Peyer's patch (tissue), 4 donors: ENCODE measurements at regions not wholly inside any gene's neighbourhood (a gene's known extent, or its start where the extent isn't known, plus 50 kb on each side); places are given as distances from the start of the nearest gene placed in this dataset.

ENCODE experiments used
- DNase-seq, 3 donors: peaks; one replicate each; pipeline ENCODE4 v3.0.0-alpha.2; 2017 to 2019
- H3K27ac ChIP-seq, 4 donors: fragments of 200-600 bp; sonication (generic); one replicate each; pipeline ENCODE4 v1.5.1; 2016 to 2019
- H3K27me3 ChIP-seq, 2 donors: fragments of 200-600 bp; sonication (generic); one replicate each; pipeline ENCODE4 v1.5.1; 2019
- H3K36me3 ChIP-seq, 3 donors: fragments of 200-600 bp; sonication (generic); one replicate each; pipeline ENCODE4 v1.5.1; 2016 to 2019
- H3K4me1 ChIP-seq, 4 donors: fragments of 200-600 bp; sonication (generic); one replicate each; pipeline ENCODE4 v1.5.1; 2016 to 2019
- H3K4me3 ChIP-seq, 4 donors: fragments of 200-600 bp; sonication (generic); 1 replicate in 3 of 4; 2 replicates in 1 of 4; pipeline ENCODE4 v1.5.1; 2016 to 2019; ENCODE audit warnings: mild to moderate bottlenecking in 1 of 4
- H3K9me3 ChIP-seq, 4 donors: fragments of 200-600 bp; sonication (generic); one replicate each; pipeline ENCODE4 v1.5.1; 2016 to 2019; ENCODE audit warnings: mild to moderate bottlenecking in 1 of 4
- CTCF ChIP-seq, 6 experiments: fragments of 450-650 bp in 4 of 6; fragments of 200-600 bp in 2 of 6; sonication (generic) in 1 of 6; IDR thresholded peaks; one replicate each; pipeline ENCODE4 v1.5.1; 2017 to 2019; ENCODE audit warnings: antibody characterized with exemption in 6 of 6, mild to moderate bottlenecking in 3 of 6, moderate library complexity in 1 of 6
- POLR2A ChIP-seq, 2 donors: fragments of 450-650 bp; IDR thresholded peaks; one replicate each; pipeline ENCODE4 v1.5.1; 2017; ENCODE audit warnings: antibody characterized with exemption in 2 of 2, mild to moderate bottlenecking in 2 of 2, moderate library complexity in 2 of 2

- H3K9me3 ChIP-seq: no peaks in the 10 kb centered on the region
- no peaks in the 10 kb centered on the region for H3K36me3 ChIP-seq
- no peak for DNase-seq
- H3K27ac ChIP-seq: no peak overlapping the region
- H3K4me1 ChIP-seq: no peaks in the 10 kb centered on the region
- TF ChIP-seq CTCF (IDR thresholded peaks at IDR 0.05): no peak
- TF ChIP-seq POLR2A (IDR thresholded peaks at IDR 0.05): no peak
- H3K4me3 ChIP-seq: no peak overlapping the region
- no peaks in the 10 kb centered on the region for H3K27me3 ChIP-seq
Observed at GRCh38 chr19:28424662-28425045, 788.3 kb downstream of the UQCRFS1 start.

GRCh38 chr19:28424077-28424476 lies 788.9 kb downstream of the UQCRFS1 start:
- Histone ChIP-seq H3K36me3 (no peaks in the 10 kb centered on the region), H3K27ac (no peak overlapping the region), H3K27me3 (no peaks in the 10 kb centered on the region), H3K4me1 (no peaks in the 10 kb centered on the region), H3K9me3 (no peaks in the 10 kb centered on the region), H3K4me3 (no peak overlapping the region)
- no peak for DNase-seq
- TF ChIP-seq POLR2A (IDR thresholded peaks at IDR 0.05) (no peak), CTCF (IDR thresholded peaks at IDR 0.05) (no peak)

- Histone ChIP-seq H3K4me1 (no peaks in the 10 kb centered on the region), H3K4me3 (no peak overlapping the region), H3K9me3 (no peaks in the 10 kb centered on the region), H3K27me3 (no peaks in the 10 kb centered on the region), H3K27ac (no peak overlapping the region), H3K36me3 (no peaks in the 10 kb centered on the region)
- TF ChIP-seq POLR2A (IDR thresholded peaks at IDR 0.05): no peak
- TF ChIP-seq CTCF (IDR thresholded peaks at IDR 0.05): no peak
- no peak for DNase-seq
Observed at GRCh38 chr19:28422791-28423650, 789.9 kb downstream of the UQCRFS1 start.

GRCh38 chr19:28422046-28422445 lies 790.9 kb downstream of the UQCRFS1 start:
- H3K36me3 ChIP-seq: no peaks in the 10 kb centered on the region
- DNase-seq: no peak
- no peak for TF ChIP-seq CTCF (IDR thresholded peaks at IDR 0.05)
- TF ChIP-seq POLR2A (IDR thresholded peaks at IDR 0.05): no peak
- H3K9me3 ChIP-seq: peaks cover 0 to 5% (median 0%) of the 10 kb centered on the region in 4 donors
- H3K27ac ChIP-seq: no peak overlapping the region
- H3K4me3 ChIP-seq: no peak overlapping the region
- no peaks in the 10 kb centered on the region for H3K4me1 ChIP-seq
- H3K27me3 ChIP-seq: no peaks in the 10 kb centered on the region

GRCh38 chr19:28420811-28421550 lies 792.0 kb downstream of the UQCRFS1 start:
- Histone ChIP-seq H3K9me3 (peaks cover 0 to 5% (median 0%) of the 10 kb centered on the region in 4 donors), H3K27me3 (no peaks in the 10 kb centered on the region), H3K36me3 (no peaks in the 10 kb centered on the region), H3K4me1 (no peaks in the 10 kb centered on the region), H3K4me3 (no peak overlapping the region), H3K27ac (no peak overlapping the region)
- DNase-seq: no peak
- no peak for TF ChIP-seq CTCF (IDR thresholded peaks at IDR 0.05)
- TF ChIP-seq POLR2A (IDR thresholded peaks at IDR 0.05): no peak
